Brain pericyte (primary cell): ENCODE measurements at regions not wholly inside any gene's neighbourhood (a gene's known extent, or its start where the extent isn't known, plus 50 kb on each side); places are given as distances from the start of the nearest gene placed in this dataset.
"Not testable (repeated sequence)": the region's sequence is repeated elsewhere in the genome, so short reads cannot be mapped to it uniquely, and the experiment has no call there.

ENCODE experiments used
- DNase-seq: peaks from one replicate; pipeline ENCODE4 v3.0.0-alpha.2; 2012; ENCODE audit warnings: low read depth, low spot score

- no peak for DNase-seq
These were observed 1675.9 kb upstream of the CELF4 start for GRCh38 chr18:39241534-39241933.

GRCh38 chr18:39238981-39239660 lies 1673.5 kb upstream of the CELF4 start:
- no peak for DNase-seq

GRCh38 chr18:39235118-39235719 lies 1669.6 kb upstream of the CELF4 start:
- DNase-seq = no peak

GRCh38 chr18:39232937-39233336 lies 1667.3 kb upstream of the CELF4 start:
- no peak for DNase-seq

GRCh38 chr18:39232490-39232889 lies 1666.9 kb upstream of the CELF4 start:
- DNase-seq = no peak

- DNase-seq = no peak
These were observed 1664.6 kb upstream of the CELF4 start for GRCh38 chr18:39230086-39230803.

GRCh38 chr18:39227769-39228168 lies 1662.2 kb upstream of the CELF4 start:
- DNase-seq = not testable (repeated sequence)

- DNase-seq = no peak
These were observed 1659.8 kb upstream of the CELF4 start for GRCh38 chr18:39225373-39225772.

- no peak for DNase-seq
These were observed 1657.7 kb upstream of the CELF4 start for GRCh38 chr18:39223283-39223682.

- DNase-seq = no peak
These were observed 1650.3 kb upstream of the CELF4 start for GRCh38 chr18:39215920-39216319.

GRCh38 chr18:39211461-39211860 lies 1645.9 kb upstream of the CELF4 start:
- no peak for DNase-seq

GRCh38 chr18:39209173-39209572 lies 1643.6 kb upstream of the CELF4 start:
- DNase-seq = no peak

- DNase-seq = no peak
These were observed 1643.1 kb upstream of the CELF4 start for GRCh38 chr18:39208729-39209128.

GRCh38 chr18:39208190-39208589 lies 1642.6 kb upstream of the CELF4 start:
- DNase-seq = no peak

- not testable (repeated sequence) for DNase-seq
These were observed 1641.0 kb upstream of the CELF4 start for GRCh38 chr18:39206398-39207103.

GRCh38 chr18:39205565-39206195 lies 1640.1 kb upstream of the CELF4 start:
- DNase-seq = no peak

GRCh38 chr18:39200153-39200552 lies 1634.6 kb upstream of the CELF4 start:
- DNase-seq = no peak

GRCh38 chr18:39199231-39199855 lies 1633.7 kb upstream of the CELF4 start:
- no peak for DNase-seq

- no peak for DNase-seq
These were observed 1632.8 kb upstream of the CELF4 start for GRCh38 chr18:39198376-39198775.

- no peak for DNase-seq
These were observed 1626.3 kb upstream of the CELF4 start for GRCh38 chr18:39191931-39192330.

- no peak for DNase-seq
These were observed 1625.5 kb upstream of the CELF4 start for GRCh38 chr18:39191058-39191457.
